ACC112 (cell line): ENCODE measurements at regions not wholly inside any gene's neighbourhood (a gene's known extent, or its start where the extent isn't known, plus 50 kb on each side); places are given as distances from the start of the nearest gene placed in this dataset.
"Not testable (repeated sequence)": the region's sequence is repeated elsewhere in the genome, so short reads cannot be mapped to it uniquely, and the experiment has no call there.

Experiments
- H2AFZ ChIP-seq: fragments of 200-600 bp; sonication (generic); one replicate; pipeline ENCODE4 v1.6.0; 2017; ENCODE audit warnings: antibody characterized with exemption, low read length; ENCODE audit not compliant: unreplicated experiment
- H3K27ac ChIP-seq: fragments of 200-600 bp; sonication (generic); 2 replicates; pipeline ENCODE4 v1.5.1; 2014; ENCODE audit warnings: low read depth, mild to moderate bottlenecking, antibody characterized with exemption, low read length, moderate library complexity
- H3K27me3 ChIP-seq: fragments of 200-600 bp; sonication (generic); 2 replicates; pipeline ENCODE4 v1.6.1; 2014; ENCODE audit warnings: mild to moderate bottlenecking, antibody characterized with exemption, low read length, moderate library complexity, mixed read lengths; ENCODE audit not compliant: insufficient read depth
- H3K36me3 ChIP-seq: fragments of 200-600 bp; sonication (generic); 2 replicates; pipeline ENCODE4 v1.6.1; 2016; ENCODE audit warnings: mild to moderate bottlenecking, antibody characterized with exemption, low read length, moderate library complexity, mixed read lengths; ENCODE audit not compliant: insufficient read depth
- H3K4me1 ChIP-seq: fragments of 200-600 bp; sonication (generic); one replicate; pipeline ENCODE4 v1.6.1; 2016; ENCODE audit warnings: low read length, mixed read lengths; ENCODE audit not compliant: insufficient read depth, unreplicated experiment, control insufficient read depth
- H3K4me3 ChIP-seq: fragments of 200-600 bp; sonication (generic); 2 replicates; pipeline ENCODE4 v1.5.1; 2014; ENCODE audit warnings: mild to moderate bottlenecking, low read depth, low read length
- H3K79me2 ChIP-seq: fragments of 200-600 bp; sonication (generic); one replicate; pipeline ENCODE4 v1.6.0; 2016; ENCODE audit warnings: low read length; ENCODE audit not compliant: control insufficient read depth, unreplicated experiment, insufficient read depth

DNA sequence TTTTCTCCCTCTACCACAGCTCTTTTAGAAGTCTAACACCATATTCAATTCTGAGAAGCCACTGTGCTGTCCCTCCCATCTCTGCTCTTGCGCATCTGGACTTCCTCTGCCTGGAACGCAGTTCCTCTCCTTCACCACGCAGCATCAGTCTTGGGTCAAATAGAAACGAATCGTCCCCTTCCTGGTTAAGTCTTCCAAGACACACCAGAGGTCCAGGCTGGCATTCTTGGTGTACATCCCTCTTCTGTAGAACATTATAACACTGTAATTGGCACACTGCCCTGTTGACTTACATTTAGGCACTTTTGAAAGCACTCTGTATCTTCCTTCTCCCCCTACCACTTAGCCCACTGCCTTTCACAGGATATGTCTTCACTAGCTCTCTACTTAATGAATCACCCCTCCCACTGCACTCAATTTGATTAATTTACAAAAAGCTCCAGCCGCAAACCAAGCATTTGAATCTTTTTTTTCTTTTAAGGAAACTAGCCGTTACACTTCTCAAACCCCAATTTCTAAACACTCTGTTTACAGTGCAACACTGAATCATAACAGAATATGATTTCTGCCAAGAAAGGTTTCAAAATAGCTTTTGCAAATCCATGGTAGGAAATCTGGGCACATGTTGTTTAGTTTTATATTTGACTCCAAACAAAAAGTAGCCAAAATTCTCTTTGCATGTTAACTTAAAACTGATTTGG lies 140.8 kb upstream of the CARMIL1 start:
- peak overlapping the region; percentile 98 for H2AFZ ChIP-seq
- peaks cover 21% of the 10 kb centered on the region for H3K36me3 ChIP-seq
- peaks cover 20% of the 10 kb centered on the region for H3K4me1 ChIP-seq
- no peaks in the 10 kb centered on the region for H3K79me2 ChIP-seq
- H3K4me3 ChIP-seq, result peak overlapping the region; percentile 77
- peak overlapping the region; percentile 90 for H3K27ac ChIP-seq
- no peaks in the 10 kb centered on the region for H3K27me3 ChIP-seq

DNA sequence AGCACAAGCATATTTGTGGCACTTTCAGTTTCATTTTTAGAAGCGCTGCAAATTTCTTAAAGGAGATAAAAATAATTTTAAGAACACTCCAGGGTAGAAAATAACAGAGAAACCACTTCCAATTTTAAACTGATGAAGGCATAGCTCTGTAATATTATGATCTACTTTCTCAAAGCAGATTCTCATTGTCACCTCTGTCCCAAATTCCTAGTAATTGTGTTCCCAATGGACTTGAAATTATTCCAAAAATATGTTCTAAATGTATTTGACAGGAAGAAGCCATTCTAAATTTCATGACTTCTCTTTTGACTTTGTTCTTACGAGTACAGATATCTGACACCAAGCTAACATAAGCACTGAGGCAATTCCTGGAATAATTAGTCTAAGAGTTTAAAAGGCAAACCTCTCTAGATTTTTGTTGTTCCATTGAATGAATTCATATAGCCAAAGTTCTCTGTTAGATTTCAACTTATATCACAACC lies 140.2 kb upstream of the CARMIL1 start:
- Histone ChIP-seq H3K79me2 (no peaks in the 10 kb centered on the region), H3K4me1 (peaks cover 20% of the 10 kb centered on the region), H3K36me3 (peaks cover 15% of the 10 kb centered on the region), H3K4me3 (peak overlapping the region; percentile 77), H2AFZ (peak overlapping the region; percentile 98), H3K27me3 (no peaks in the 10 kb centered on the region), H3K27ac (peak overlapping the region; percentile 90)

DNA sequence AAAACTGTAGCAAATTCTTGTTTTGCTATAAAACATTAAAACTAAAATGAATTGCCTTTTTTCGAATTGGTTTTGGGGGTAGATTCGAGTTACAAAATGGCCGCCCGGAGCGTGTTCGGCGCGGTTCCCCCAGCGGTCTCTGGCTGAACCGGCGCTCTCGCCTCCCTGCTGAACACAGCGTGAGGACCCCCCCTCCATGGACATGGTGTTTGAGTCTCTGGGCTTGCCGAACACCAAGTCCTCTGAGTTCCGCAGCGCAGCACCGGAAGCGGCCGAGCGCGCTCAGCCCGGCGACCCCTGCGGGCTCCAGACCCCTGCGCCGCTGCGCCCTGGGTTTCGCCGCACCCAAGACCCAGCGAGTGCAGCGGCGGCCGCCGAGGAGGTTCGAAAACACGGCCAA lies 139.6 kb upstream of the CARMIL1 start:
- Histone ChIP-seq H3K4me3 (peak overlapping the region; percentile 77), H2AFZ (peak overlapping the region; percentile 98), H3K27ac (peak overlapping the region; percentile 90), H3K4me1 (peaks cover 20% of the 10 kb centered on the region), H3K36me3 (peaks cover 11% of the 10 kb centered on the region)
- H3K79me2 ChIP-seq, H3K27me3 ChIP-seq: not testable (repeated sequence)

DNA sequence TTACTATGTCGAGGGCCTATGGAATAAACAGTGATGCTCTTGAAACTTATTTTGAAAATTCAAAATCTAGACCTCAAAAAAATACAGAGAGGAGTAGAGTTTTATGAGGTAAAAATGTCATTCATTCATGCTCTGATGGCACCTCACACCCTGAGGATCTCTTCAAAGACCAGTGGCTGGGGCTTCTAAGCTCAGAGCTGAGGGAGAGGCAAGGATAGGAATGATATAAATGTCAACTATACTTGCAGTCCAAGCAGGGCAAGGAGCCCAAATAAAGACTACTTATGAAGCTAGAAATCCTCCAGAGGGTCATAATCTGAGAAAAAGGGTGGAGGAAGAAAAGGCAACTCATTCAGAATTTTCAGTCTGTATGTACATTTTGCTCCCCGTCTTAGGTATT lies 136.7 kb upstream of the CARMIL1 start:
- peaks cover 10% of the 10 kb centered on the region for H3K4me1 ChIP-seq
- H3K4me3 ChIP-seq, result no peak overlapping the region
- H2AFZ ChIP-seq, result no peak overlapping the region
- H3K79me2 ChIP-seq, result no peaks in the 10 kb centered on the region
- H3K36me3 ChIP-seq, result no peaks in the 10 kb centered on the region
- no peak overlapping the region for H3K27ac ChIP-seq
- no peaks in the 10 kb centered on the region for H3K27me3 ChIP-seq

DNA sequence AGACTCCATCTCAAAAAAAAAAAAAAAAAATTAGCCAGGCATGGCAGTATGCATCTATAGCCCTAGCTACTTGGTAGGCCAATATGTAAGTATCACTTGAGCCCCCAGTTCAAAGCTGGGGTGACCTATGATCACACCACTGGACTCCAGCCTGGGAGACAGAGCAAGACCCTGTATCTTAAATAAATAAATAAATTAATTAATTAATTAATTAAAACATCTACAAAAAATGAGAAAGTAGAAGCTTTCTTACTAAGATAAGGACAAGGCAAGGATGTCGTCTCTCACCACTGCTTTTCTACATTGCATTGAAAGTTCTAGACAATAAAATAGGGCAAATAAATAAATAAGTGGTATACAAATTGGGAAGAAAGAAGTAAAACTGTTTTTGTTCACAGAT lies 134.3 kb upstream of the CARMIL1 start:
- H3K36me3 ChIP-seq, result no peaks in the 10 kb centered on the region
- no peaks in the 10 kb centered on the region for H3K79me2 ChIP-seq
- no peak overlapping the region for H2AFZ ChIP-seq
- H3K27me3 ChIP-seq, result no peaks in the 10 kb centered on the region
- no peaks in the 10 kb centered on the region for H3K4me1 ChIP-seq
- H3K27ac ChIP-seq, result no peak overlapping the region
- H3K4me3 ChIP-seq, result no peak overlapping the region

DNA sequence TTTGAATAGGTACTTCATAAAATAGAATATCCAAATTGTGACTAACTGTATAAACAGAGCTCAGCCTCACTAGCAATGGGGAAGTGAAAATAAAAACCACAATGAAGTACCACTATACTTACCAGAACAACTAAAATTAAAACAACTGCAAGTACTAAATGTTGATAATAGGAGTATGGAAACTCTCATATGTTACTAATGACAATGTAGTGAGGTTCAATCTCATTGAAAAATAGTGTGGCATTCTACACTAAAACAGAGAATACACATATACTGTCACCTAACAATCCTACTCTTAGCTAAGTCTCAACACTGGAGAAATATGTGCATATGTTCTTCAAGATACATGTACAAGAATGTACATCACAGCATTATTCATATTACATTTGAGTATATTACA lies 132.0 kb upstream of the CARMIL1 start:
- H3K4me1 ChIP-seq, result no peaks in the 10 kb centered on the region
- H3K27me3 ChIP-seq, result no peaks in the 10 kb centered on the region
- H2AFZ ChIP-seq, result no peak overlapping the region
- H3K27ac ChIP-seq, result no peak overlapping the region
- H3K79me2 ChIP-seq, result no peaks in the 10 kb centered on the region
- H3K4me3 ChIP-seq, result no peak overlapping the region
- H3K36me3 ChIP-seq, result no peaks in the 10 kb centered on the region

DNA sequence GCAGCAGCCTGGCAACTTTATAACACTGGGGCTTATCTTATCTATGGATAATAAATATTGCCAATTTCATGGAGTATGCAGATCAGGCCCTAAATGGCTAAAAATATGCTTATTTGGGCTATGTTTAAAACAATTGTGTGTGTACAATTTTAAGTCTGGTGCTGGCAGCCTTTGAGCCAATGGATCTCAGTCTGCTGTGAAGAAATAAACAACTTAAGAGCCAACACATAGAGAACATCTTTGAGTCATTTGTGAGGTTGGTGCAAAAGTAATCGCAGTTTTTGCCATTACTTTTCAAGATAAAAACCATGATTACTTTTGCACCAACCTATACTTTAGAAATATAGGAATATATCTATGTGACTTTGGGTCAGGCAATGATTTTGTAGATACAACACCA lies 129.1 kb upstream of the CARMIL1 start:
- Histone ChIP-seq H3K27ac (no peak overlapping the region), H3K4me1 (no peaks in the 10 kb centered on the region), H3K36me3 (no peaks in the 10 kb centered on the region), H2AFZ (no peak overlapping the region), H3K27me3 (no peaks in the 10 kb centered on the region), H3K4me3 (no peak overlapping the region), H3K79me2 (no peaks in the 10 kb centered on the region)

DNA sequence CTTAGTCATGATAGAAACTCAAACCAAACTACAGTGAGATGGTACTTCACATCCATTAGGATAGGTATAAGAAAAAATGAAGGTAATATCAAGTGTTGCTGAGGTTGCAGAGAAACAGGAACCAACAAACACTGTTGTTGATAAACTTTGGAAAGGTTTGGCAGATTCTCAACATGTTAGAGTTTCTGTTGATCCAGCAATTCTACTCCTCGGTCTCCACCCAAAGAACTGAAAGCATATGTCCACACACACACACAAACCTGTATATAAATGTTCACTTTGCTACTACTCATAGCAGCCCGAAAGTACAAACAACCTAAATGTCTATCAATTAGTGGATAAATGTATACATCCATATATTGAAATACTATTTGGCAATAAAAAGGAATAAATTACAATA lies 128.3 kb upstream of the CARMIL1 start:
- H3K4me3 ChIP-seq, result no peak overlapping the region
- no peaks in the 10 kb centered on the region for H3K4me1 ChIP-seq
- H3K27ac ChIP-seq, result no peak overlapping the region
- H3K36me3 ChIP-seq, result no peaks in the 10 kb centered on the region
- H3K79me2 ChIP-seq, result no peaks in the 10 kb centered on the region
- H3K27me3 ChIP-seq, result no peaks in the 10 kb centered on the region
- H2AFZ ChIP-seq, result no peak overlapping the region

DNA sequence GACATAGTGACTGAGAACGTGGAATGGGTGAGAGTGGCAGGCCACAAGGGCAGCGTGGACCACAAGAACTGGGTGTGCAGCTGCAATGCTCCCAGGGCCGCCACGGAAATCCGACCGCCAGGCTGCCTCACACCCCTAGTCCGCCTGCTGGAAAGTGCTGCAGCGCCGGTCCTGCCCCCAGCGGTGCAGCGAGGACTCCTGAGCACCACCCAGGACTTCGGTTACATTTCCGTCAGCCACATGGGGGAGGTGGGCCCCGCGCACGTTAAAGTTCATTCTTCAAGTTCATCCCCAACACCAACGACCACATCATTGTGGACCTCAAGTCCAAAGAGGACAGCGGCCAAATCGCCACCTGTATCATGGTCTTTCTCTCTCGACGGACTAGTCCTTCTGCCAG lies 126.1 kb upstream of the CARMIL1 start:
- H3K27ac ChIP-seq, result no peak overlapping the region
- H3K79me2 ChIP-seq, result no peaks in the 10 kb centered on the region

DNA sequence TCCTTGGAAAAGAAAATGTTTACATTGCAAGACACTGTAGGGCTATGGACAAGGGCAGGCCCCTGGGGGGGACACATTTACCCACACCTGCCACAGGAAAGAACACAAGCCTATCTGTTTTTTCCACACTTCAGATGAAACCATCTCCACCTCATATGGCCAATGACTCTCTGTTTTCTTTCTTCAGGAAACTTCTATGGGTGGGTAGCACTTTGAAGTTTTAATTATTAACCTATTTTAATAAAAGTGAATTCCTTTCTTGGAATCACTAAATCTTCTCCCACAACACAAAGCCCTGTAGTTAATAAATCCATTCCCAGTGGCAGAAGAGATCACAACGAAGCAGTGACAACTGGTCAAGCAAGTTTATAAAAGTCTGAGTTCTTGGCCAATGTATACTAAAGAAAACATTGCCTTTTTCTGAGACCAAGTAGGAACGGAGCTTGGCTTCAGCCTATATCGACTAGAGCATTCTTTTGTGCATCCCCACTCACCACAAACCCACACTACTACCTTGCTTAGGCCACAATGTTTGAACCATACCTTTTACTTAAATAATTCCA lies 125.1 kb upstream of the CARMIL1 start:
- Histone ChIP-seq H3K4me1 (no peaks in the 10 kb centered on the region), H3K27ac (no peak overlapping the region), H2AFZ (no peak overlapping the region), H3K79me2 (no peaks in the 10 kb centered on the region), H3K27me3 (no peaks in the 10 kb centered on the region), H3K36me3 (no peaks in the 10 kb centered on the region), H3K4me3 (no peak overlapping the region)

More for the DNA sequence above, 126.1 kb upstream of the CARMIL1 start:
- Histone ChIP-seq H3K36me3 (no peaks in the 10 kb centered on the region), H3K4me3 (no peak overlapping the region), H3K27me3 (no peaks in the 10 kb centered on the region), H2AFZ (no peak overlapping the region), H3K4me1 (no peaks in the 10 kb centered on the region)

DNA sequence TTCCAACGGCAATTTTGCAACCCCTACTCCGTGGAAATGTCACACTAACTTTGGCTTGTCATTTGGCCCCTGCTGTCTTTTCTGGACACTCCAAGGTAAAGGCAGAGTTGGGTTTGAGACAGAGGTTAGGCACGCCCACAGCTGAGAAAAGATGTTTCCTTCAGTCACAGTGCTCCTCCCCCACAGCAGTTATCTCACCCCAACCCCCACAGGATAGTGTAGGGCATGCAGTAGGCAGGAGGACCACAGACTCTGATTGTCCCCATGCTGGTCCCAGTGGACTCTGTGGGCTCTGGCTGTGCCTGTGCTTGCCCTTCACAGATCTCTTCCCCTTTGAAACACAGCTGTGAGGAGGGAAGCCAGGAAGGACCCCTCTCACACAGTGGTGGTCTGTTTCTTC lies 124.0 kb upstream of the CARMIL1 start:
- Histone ChIP-seq H2AFZ (no peak overlapping the region), H3K27ac (no peak overlapping the region), H3K27me3 (no peaks in the 10 kb centered on the region), H3K4me1 (no peaks in the 10 kb centered on the region), H3K79me2 (no peaks in the 10 kb centered on the region), H3K4me3 (no peak overlapping the region), H3K36me3 (no peaks in the 10 kb centered on the region)
